Gastroesophageal sphincter (tissue), 3 donors: ENCODE measurements at regions not wholly inside any gene's neighbourhood (a gene's known extent, or its start where the extent isn't known, plus 50 kb on each side); places are given as distances from the start of the nearest gene placed in this dataset.

Experiments used
- EP300 ChIP-seq: sonication (generic); formaldehyde crosslinking; IDR thresholded peaks from one replicate; pipeline ENCODE4 v1.6.1; 2017; ENCODE audit warnings: antibody characterized with exemption, mild to moderate bottlenecking
- TF ChIP-seq, protein P1 (sequence below), 4 experiments: fragments of 200-600 bp in 2 of 4; fragments of 450-650 bp in 2 of 4; sonication (generic) in 1 of 4; IDR thresholded peaks; one replicate each; pipeline ENCODE4 v1.5.1; 2017 to 2019; ENCODE audit warnings: antibody characterized with exemption in 4 of 4, mild to moderate bottlenecking in 2 of 4, moderate library complexity in 2 of 4

- TF ChIP-seq, protein P1, sequence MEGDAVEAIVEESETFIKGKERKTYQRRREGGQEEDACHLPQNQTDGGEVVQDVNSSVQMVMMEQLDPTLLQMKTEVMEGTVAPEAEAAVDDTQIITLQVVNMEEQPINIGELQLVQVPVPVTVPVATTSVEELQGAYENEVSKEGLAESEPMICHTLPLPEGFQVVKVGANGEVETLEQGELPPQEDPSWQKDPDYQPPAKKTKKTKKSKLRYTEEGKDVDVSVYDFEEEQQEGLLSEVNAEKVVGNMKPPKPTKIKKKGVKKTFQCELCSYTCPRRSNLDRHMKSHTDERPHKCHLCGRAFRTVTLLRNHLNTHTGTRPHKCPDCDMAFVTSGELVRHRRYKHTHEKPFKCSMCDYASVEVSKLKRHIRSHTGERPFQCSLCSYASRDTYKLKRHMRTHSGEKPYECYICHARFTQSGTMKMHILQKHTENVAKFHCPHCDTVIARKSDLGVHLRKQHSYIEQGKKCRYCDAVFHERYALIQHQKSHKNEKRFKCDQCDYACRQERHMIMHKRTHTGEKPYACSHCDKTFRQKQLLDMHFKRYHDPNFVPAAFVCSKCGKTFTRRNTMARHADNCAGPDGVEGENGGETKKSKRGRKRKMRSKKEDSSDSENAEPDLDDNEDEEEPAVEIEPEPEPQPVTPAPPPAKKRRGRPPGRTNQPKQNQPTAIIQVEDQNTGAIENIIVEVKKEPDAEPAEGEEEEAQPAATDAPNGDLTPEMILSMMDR (IDR thresholded peaks at IDR 0.05) = no peak
- TF ChIP-seq EP300 = no peak
Measured at GRCh38 chr17:27944546-27945332, 51.6 kb upstream of the LYRM9 start.
